Kidney epithelial cell (primary cell): ENCODE measurements at regions not wholly inside any gene's neighbourhood (a gene's known extent, or its start where the extent isn't known, plus 50 kb on each side); places are given as distances from the start of the nearest gene placed in this dataset.

Experiments
- DNase-seq: peaks from one replicate; pipeline ENCODE4 v3.0.0-alpha.2; 2010; ENCODE audit warnings: low read depth
- H3K27me3 ChIP-seq: 2 replicates; pipeline ENCODE4 v1.6.0; 2011; ENCODE audit warnings: low read length; ENCODE audit not compliant: control insufficient read depth, insufficient read depth
- H3K36me3 ChIP-seq: 2 replicates; pipeline ENCODE4 v1.5.1; 2011; ENCODE audit warnings: low read length; ENCODE audit not compliant: control insufficient read depth, insufficient read depth
- H3K4me3 ChIP-seq: 2 replicates; pipeline ENCODE4 v1.5.1; 2011; ENCODE audit warnings: low read depth, mild to moderate bottlenecking, control low read depth, low read length
- TF ChIP-seq, protein P1 (sequence below): IDR thresholded peaks from 2 replicates; pipeline ENCODE4 v1.5.1; 2011; ENCODE audit warnings: mild to moderate bottlenecking, moderate library complexity, low read length, control low read depth, inconsistent platforms; ENCODE audit not compliant: insufficient read depth, poor library complexity, severe bottlenecking

GRCh38 chr6:25112322-25112773 lies 166.8 kb upstream of the CARMIL1 start:
- H3K36me3 ChIP-seq, result no peaks in the 10 kb centered on the region
- TF ChIP-seq, protein P1, sequence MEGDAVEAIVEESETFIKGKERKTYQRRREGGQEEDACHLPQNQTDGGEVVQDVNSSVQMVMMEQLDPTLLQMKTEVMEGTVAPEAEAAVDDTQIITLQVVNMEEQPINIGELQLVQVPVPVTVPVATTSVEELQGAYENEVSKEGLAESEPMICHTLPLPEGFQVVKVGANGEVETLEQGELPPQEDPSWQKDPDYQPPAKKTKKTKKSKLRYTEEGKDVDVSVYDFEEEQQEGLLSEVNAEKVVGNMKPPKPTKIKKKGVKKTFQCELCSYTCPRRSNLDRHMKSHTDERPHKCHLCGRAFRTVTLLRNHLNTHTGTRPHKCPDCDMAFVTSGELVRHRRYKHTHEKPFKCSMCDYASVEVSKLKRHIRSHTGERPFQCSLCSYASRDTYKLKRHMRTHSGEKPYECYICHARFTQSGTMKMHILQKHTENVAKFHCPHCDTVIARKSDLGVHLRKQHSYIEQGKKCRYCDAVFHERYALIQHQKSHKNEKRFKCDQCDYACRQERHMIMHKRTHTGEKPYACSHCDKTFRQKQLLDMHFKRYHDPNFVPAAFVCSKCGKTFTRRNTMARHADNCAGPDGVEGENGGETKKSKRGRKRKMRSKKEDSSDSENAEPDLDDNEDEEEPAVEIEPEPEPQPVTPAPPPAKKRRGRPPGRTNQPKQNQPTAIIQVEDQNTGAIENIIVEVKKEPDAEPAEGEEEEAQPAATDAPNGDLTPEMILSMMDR, result no peak
- no peak overlapping the region for H3K4me3 ChIP-seq
- H3K27me3 ChIP-seq, result no peaks in the 10 kb centered on the region
- no peak for DNase-seq

- DNase-seq, result no peak
- H3K36me3 ChIP-seq, result no peaks in the 10 kb centered on the region
- TF ChIP-seq, protein P1, result no peak
- H3K4me3 ChIP-seq, result no peak overlapping the region
- no peaks in the 10 kb centered on the region for H3K27me3 ChIP-seq
Observed at GRCh38 chr6:25113436-25113835, 165.7 kb upstream of the CARMIL1 start.

GRCh38 chr6:25118038-25118437 lies 161.1 kb upstream of the CARMIL1 start:
- H3K4me3 ChIP-seq, result no peak overlapping the region
- H3K27me3 ChIP-seq, result no peaks in the 10 kb centered on the region
- no peak for DNase-seq
- TF ChIP-seq, protein P1, result no peak
- no peaks in the 10 kb centered on the region for H3K36me3 ChIP-seq

DNA sequence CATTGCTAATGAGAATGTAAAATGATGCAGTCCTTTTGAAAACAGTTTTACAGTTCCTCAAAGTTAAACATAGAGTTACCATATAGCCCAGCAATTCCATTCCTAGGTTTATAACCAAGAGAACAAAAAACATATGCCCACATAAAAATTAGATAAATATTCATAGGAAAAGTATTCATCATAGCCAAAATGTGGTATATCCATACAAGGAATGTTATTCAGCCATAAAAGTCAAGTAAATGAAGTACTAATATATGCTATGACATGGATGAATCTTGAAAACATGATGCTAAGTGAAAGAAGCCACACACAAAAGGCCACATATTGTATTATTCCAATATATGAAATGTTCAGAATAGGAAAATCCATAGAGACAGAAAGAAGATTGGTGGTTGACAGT lies 158.0 kb upstream of the CARMIL1 start:
- TF ChIP-seq, protein P1, result no peak
- H3K27me3 ChIP-seq, result no peaks in the 10 kb centered on the region
- no peak for DNase-seq
- H3K36me3 ChIP-seq, result no peaks in the 10 kb centered on the region
- no peak overlapping the region for H3K4me3 ChIP-seq

DNA sequence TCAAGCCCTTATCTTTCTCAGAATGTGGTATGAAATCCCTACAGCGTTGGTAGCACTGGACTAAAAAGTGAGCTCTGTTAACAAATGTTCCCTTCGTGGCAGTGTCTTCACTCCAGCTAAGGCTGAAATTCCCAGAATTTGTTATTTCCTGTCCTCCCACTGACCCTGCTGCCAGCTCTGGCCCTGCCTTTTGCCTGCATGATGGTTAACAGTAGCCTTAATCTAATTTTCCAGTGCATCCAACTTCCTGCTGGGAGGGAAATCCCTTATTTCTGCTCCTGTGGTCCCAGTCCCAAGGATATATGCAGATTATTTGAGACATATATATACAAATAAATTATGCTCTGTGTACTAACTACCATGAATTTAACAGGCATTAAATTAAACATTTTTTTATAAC lies 157.2 kb upstream of the CARMIL1 start:
- no peak overlapping the region for H3K4me3 ChIP-seq
- no peak for DNase-seq
- TF ChIP-seq, protein P1, result no peak
- H3K36me3 ChIP-seq, result no peaks in the 10 kb centered on the region
- H3K27me3 ChIP-seq, result no peaks in the 10 kb centered on the region

GRCh38 chr6:25122622-25123237 lies 156.4 kb upstream of the CARMIL1 start:
- H3K36me3 ChIP-seq, result no peaks in the 10 kb centered on the region
- TF ChIP-seq, protein P1, result no peak
- no peaks in the 10 kb centered on the region for H3K27me3 ChIP-seq
- H3K4me3 ChIP-seq, result no peak overlapping the region
- no peak for DNase-seq
